ENCODE measurements at regions not wholly inside any gene's neighbourhood (a gene's known extent, or its start where the extent isn't known, plus 50 kb on each side); places are given as distances from the start of the nearest gene placed in this dataset.

DNA sequence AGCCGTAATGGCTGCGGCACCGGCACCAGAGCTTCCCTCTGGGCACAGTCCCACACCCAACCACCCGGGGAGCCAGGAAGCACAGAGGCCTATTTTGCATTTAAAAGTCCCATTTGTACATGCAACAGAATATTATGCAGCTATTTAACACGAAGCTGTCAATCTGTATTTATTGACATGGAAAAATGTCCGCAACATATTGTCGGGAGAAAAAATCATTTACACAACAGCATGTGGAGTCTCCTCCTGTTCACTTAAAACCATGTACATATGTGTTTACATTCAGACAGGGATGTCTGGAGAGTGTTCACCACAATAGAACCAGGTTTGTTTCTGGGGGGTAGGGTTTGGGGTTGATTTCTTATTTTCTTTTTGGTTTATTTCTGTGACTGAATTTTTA is 63.4 kb upstream of the GRIK3 start:
- Mint-ChIP-seq H3K36me3 (no peaks in the 10 kb centered on the region), H3K9me3 (no peaks in the 10 kb centered on the region), H3K4me1 (peaks cover 8% of the 10 kb centered on the region), H3K27me3 (ENCODE audit: low read depth) (peaks cover 38% of the 10 kb centered on the region), H3K4me3 (no peak overlapping the region), H3K27ac (no peak overlapping the region)
- DNase-seq (ENCODE audit: low spot score in 2 of 2, unreplicated experiment in 2 of 2): no peak
- TF ChIP-seq, protein P1, sequence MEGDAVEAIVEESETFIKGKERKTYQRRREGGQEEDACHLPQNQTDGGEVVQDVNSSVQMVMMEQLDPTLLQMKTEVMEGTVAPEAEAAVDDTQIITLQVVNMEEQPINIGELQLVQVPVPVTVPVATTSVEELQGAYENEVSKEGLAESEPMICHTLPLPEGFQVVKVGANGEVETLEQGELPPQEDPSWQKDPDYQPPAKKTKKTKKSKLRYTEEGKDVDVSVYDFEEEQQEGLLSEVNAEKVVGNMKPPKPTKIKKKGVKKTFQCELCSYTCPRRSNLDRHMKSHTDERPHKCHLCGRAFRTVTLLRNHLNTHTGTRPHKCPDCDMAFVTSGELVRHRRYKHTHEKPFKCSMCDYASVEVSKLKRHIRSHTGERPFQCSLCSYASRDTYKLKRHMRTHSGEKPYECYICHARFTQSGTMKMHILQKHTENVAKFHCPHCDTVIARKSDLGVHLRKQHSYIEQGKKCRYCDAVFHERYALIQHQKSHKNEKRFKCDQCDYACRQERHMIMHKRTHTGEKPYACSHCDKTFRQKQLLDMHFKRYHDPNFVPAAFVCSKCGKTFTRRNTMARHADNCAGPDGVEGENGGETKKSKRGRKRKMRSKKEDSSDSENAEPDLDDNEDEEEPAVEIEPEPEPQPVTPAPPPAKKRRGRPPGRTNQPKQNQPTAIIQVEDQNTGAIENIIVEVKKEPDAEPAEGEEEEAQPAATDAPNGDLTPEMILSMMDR (IDR thresholded peaks at IDR 0.05; ENCODE audit: unreplicated experiment): no peak

DNA sequence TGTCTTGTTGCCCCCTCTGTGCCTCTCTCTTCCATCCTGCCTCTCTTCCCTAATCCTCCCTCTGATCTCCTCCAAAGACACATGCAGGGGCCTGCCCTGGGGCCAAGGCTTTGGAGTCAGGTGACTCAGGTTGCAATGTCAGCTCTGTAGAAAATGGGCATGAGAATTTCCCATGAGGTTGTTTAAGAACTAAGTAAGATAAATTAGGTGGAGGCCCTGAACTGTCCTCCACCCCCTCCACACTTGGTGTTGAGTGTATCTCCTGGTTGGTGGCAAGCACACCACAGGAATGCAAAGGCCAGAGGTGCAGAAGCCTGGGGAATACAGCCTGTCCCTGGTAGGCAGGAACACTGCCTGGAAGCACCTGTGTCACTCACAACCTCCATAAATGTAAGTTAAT is 63.9 kb upstream of the GRIK3 start:
- peaks cover 33% of the 10 kb centered on the region for H3K27me3 Mint-ChIP-seq (ENCODE audit: low read depth)
- no peaks in the 10 kb centered on the region for H3K9me3 Mint-ChIP-seq
- DNase-seq (ENCODE audit: low spot score in 2 of 2, unreplicated experiment in 2 of 2): no peak
- peaks cover 8% of the 10 kb centered on the region for H3K4me1 Mint-ChIP-seq
- H3K27ac Mint-ChIP-seq: no peak overlapping the region
- no peak overlapping the region for H3K4me3 Mint-ChIP-seq
- TF ChIP-seq, protein P1 (IDR thresholded peaks at IDR 0.05; ENCODE audit: unreplicated experiment): no peak
- no peaks in the 10 kb centered on the region for H3K36me3 Mint-ChIP-seq

DNA sequence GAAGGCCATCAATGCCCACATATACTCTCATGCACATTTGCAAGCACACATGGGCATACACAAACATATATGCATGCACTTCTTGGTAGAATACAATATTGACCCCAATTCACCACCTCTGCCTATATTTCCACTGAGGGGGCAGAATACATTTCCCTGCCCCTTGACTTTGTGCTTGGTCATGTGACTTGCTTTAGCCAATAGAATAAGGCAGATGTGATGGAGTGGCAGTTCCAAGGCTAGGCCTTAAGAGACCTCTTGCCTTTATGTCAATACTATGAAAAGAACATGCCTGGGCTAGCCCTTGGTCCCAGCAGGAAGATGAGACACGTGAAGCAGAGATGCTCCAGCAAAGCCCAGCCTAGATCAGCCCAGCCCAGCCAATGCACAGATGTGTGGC is 66.0 kb upstream of the GRIK3 start:
- no peak for DNase-seq (ENCODE audit: low spot score in 2 of 2, unreplicated experiment in 2 of 2)
- no peaks in the 10 kb centered on the region for H3K9me3 Mint-ChIP-seq
- no peaks in the 10 kb centered on the region for H3K36me3 Mint-ChIP-seq
- TF ChIP-seq, protein P1 (IDR thresholded peaks at IDR 0.05; ENCODE audit: unreplicated experiment): no peak
- peaks cover 8% of the 10 kb centered on the region for H3K4me1 Mint-ChIP-seq
- H3K27ac Mint-ChIP-seq: no peak overlapping the region
- H3K4me3 Mint-ChIP-seq: no peak overlapping the region
- H3K27me3 Mint-ChIP-seq (ENCODE audit: low read depth): peaks cover 17% of the 10 kb centered on the region

DNA sequence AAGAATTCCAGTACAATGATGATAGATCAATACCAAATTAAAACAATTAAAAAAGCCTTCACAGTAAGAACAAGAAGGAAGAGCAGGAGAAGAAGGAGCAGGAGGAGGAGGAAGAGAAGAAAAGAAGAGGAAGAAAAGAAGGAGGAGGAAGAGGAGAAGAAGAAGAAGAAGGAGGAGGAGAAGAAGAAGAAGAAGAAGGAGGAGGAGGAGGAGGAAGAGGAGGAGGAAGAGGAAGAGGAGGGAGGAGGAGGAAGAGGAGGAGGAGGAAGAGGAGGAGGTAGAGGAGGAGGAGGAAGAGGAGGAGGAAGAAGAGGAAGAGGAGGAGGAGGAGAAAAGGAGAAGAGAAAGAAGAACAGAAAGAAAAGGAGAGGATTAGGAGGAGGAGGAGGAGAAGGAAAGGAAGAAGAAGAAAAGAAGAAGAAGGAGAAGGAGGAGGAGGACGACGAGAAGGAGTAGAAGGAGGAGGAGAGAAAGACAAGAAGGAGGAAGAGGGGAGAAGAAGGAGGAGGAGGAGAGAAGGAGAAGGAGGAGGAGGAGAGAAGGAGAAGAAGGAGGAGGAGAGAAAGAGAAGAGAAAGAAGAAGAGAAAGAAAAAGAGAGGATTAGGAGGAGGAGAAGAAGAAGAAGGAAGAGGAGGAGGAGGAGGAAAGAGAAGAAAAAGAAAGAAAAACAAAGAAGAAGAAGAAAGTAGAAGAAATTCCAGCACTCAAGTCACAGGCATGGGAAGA is 68.5 kb upstream of the GRIK3 start:
- peaks cover 18% of the 10 kb centered on the region for H3K27me3 Mint-ChIP-seq (ENCODE audit: low read depth)
- H3K4me1 Mint-ChIP-seq: peaks cover 6% of the 10 kb centered on the region
- H3K27ac Mint-ChIP-seq: no peak overlapping the region
- DNase-seq (ENCODE audit: low spot score in 2 of 2, unreplicated experiment in 2 of 2): no peak
- H3K9me3 Mint-ChIP-seq: no peaks in the 10 kb centered on the region
- TF ChIP-seq, protein P1 (IDR thresholded peaks at IDR 0.05; ENCODE audit: unreplicated experiment): no peak
- H3K4me3 Mint-ChIP-seq: no peak overlapping the region
- H3K36me3 Mint-ChIP-seq: no peaks in the 10 kb centered on the region

DNA sequence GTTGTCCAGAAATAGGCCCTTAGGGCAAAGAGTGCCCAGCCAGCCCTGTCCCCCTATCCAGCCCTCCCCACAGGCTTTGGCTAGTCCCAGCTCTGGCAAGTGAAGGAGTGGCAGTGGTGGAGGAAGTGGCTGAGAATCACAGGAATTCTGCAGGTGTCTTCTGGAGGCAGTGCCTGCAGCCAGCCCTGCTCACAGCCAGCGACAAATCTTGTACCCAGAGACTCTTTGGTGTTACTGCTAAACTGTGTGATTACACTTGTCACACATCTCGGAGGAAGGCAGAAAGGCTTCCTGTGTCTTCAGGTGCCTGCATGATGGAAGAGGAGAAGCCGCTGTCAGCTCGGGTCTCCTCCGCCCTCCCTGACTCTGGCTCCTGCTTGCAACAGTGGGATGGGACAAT is 71.6 kb upstream of the GRIK3 start:
- no peak overlapping the region for H3K4me3 Mint-ChIP-seq
- TF ChIP-seq, protein P1 (IDR thresholded peaks at IDR 0.05; ENCODE audit: unreplicated experiment): no peak
- peaks cover 43% of the 10 kb centered on the region for H3K27me3 Mint-ChIP-seq (ENCODE audit: low read depth)
- H3K9me3 Mint-ChIP-seq: no peaks in the 10 kb centered on the region
- no peaks in the 10 kb centered on the region for H3K36me3 Mint-ChIP-seq
- no peak for DNase-seq (ENCODE audit: low spot score in 2 of 2, unreplicated experiment in 2 of 2)
- H3K27ac Mint-ChIP-seq: no peak overlapping the region
- no peaks in the 10 kb centered on the region for H3K4me1 Mint-ChIP-seq
